BJ (cell line): ENCODE measurements at regions not wholly inside any gene's neighbourhood (a gene's known extent, or its start where the extent isn't known, plus 50 kb on each side); places are given as distances from the start of the nearest gene placed in this dataset.
"Not testable (repeated sequence)": the region's sequence is repeated elsewhere in the genome, so short reads cannot be mapped to it uniquely, and the experiment has no call there.

Experiments used
- CTCF ChIA-PET: fragments of 350-600 bp; formaldehyde crosslinking; extraction: SDS; loops from one replicate; lab custom pipeline; 2021; ENCODE audit warnings: antibody characterized with exemption, inconsistent platforms; lab: Yijun Ruan, JAX
- POLR2A ChIA-PET: fragments of 300-600 bp; sonication (Branson Sonifier 250); formaldehyde crosslinking; extraction: SDS; loops from one replicate; lab custom pipeline; 2021; ENCODE audit warnings: antibody characterized with exemption; lab: Charles Lee
- DNase-seq: peaks from one replicate; pipeline ENCODE4 v3.0.0-alpha.2; 2011; ENCODE audit warnings: low read depth
- H3K27me3 ChIP-seq: 2 replicates; pipeline ENCODE4 v1.6.0; 2011; ENCODE audit warnings: low read length; ENCODE audit not compliant: control insufficient read depth, insufficient read depth
- H3K36me3 ChIP-seq: 2 replicates; pipeline ENCODE4 v1.5.1; 2011; ENCODE audit warnings: low read length; ENCODE audit not compliant: control insufficient read depth, insufficient read depth
- H3K4me3 ChIP-seq: 2 replicates; pipeline ENCODE4 v1.5.1; 2011; ENCODE audit warnings: low read depth, mild to moderate bottlenecking, control low read depth, low read length
- CTCF ChIP-seq: IDR thresholded peaks from 2 replicates; pipeline ENCODE4 v1.5.1; 2011; ENCODE audit warnings: low read depth, mild to moderate bottlenecking, control low read depth, inconsistent platforms, low read length, moderate library complexity; ENCODE audit not compliant: insufficient read depth

- no peak overlapping the region for H3K4me3 ChIP-seq
- no peak for DNase-seq
Observed at GRCh38 chr1:58189453-58189852, 357.1 kb downstream of the OMA1 start.

GRCh38 chr1:58183286-58183685, 363.2 kb downstream of the OMA1 start:
- CTCF ChIA-PET: no interaction called here
- H3K27me3 ChIP-seq: no peaks in the 10 kb centered on the region
- H3K36me3 ChIP-seq: no peaks in the 10 kb centered on the region
- H3K4me3 ChIP-seq: no peak overlapping the region
- DNase-seq: no peak
- no peak for TF ChIP-seq CTCF
- POLR2A ChIA-PET: no interaction called here

More at GRCh38 chr1:58189453-58189852, 357.1 kb downstream of the OMA1 start:
- Histone ChIP-seq H3K36me3 (no peaks in the 10 kb centered on the region), H3K27me3 (no peaks in the 10 kb centered on the region)
- ChIA-PET CTCF (no interaction called here), POLR2A (no interaction called here)
- no peak for TF ChIP-seq CTCF

- ChIA-PET POLR2A (interaction anchor here (0.6 kb wide), 1 partner anchor 37 kb away, joined by 20 read pairs; no protein-coding TSS in a partner anchor), CTCF (no interaction called here)
- no peak for TF ChIP-seq CTCF
- no peak for DNase-seq
- no peak overlapping the region for H3K4me3 ChIP-seq
- no peaks in the 10 kb centered on the region for H3K36me3 ChIP-seq
- no peaks in the 10 kb centered on the region for H3K27me3 ChIP-seq
Observed at GRCh38 chr1:58180537-58180936, 366.0 kb downstream of the OMA1 start.

- H3K36me3 ChIP-seq, H3K27me3 ChIP-seq, H3K4me3 ChIP-seq, CTCF ChIA-PET, DNase-seq, POLR2A ChIA-PET: not testable (repeated sequence)
Observed at GRCh38 chr1:58169160-58169559, 377.4 kb downstream of the OMA1 start.

GRCh38 chr1:58167131-58167530, 379.4 kb downstream of the OMA1 start:
- H3K36me3 ChIP-seq, H3K4me3 ChIP-seq, POLR2A ChIA-PET, DNase-seq, CTCF ChIA-PET, H3K27me3 ChIP-seq: not testable (repeated sequence)

GRCh38 chr1:58166417-58166816, 380.1 kb downstream of the OMA1 start:
- TF ChIP-seq CTCF: no peak
- CTCF ChIA-PET: no interaction called here
- Histone ChIP-seq H3K4me3 (no peak overlapping the region), H3K27me3 (no peaks in the 10 kb centered on the region), H3K36me3 (no peaks in the 10 kb centered on the region)
- DNase-seq: no peak
- POLR2A ChIA-PET: no interaction called here
